ENCODE measurements at regions not wholly inside any gene's neighbourhood (a gene's known extent, or its start where the extent isn't known, plus 50 kb on each side); places are given as distances from the start of the nearest gene placed in this dataset.

GRCh38 chr7:115471891-115472290 lies 550.0 kb downstream of the MDFIC start:
- DNase-seq (ENCODE audit: low spot score), result no peak

GRCh38 chr7:115462301-115463015 lies 540.6 kb downstream of the MDFIC start:
- no peak for DNase-seq (ENCODE audit: low spot score)

- DNase-seq (ENCODE audit: low spot score), result no peak
Measured at GRCh38 chr7:115449689-115450088, 527.8 kb downstream of the MDFIC start.

GRCh38 chr7:115447495-115447894 lies 525.6 kb downstream of the MDFIC start:
- DNase-seq (ENCODE audit: low spot score), result no peak

GRCh38 chr7:115441033-115441432 lies 519.1 kb downstream of the MDFIC start:
- DNase-seq (ENCODE audit: low spot score), result no peak

GRCh38 chr7:115435178-115435577 lies 513.3 kb downstream of the MDFIC start:
- DNase-seq (ENCODE audit: low spot score), result no peak

- no peak for DNase-seq (ENCODE audit: low spot score)
Measured at GRCh38 chr7:115429918-115430317, 508.0 kb downstream of the MDFIC start.

GRCh38 chr7:115417662-115418061 lies 495.8 kb downstream of the MDFIC start:
- no peak for DNase-seq (ENCODE audit: low spot score)

GRCh38 chr7:115410972-115411686 lies 489.2 kb downstream of the MDFIC start:
- DNase-seq (ENCODE audit: low spot score), result no peak

GRCh38 chr7:115410434-115410820 lies 488.5 kb downstream of the MDFIC start:
- no peak for DNase-seq (ENCODE audit: low spot score)

GRCh38 chr7:115409682-115410433 lies 488.0 kb downstream of the MDFIC start:
- DNase-seq (ENCODE audit: low spot score), result no peak

- DNase-seq (ENCODE audit: low spot score), result no peak
Measured at GRCh38 chr7:115406219-115406618, 484.3 kb downstream of the MDFIC start.

GRCh38 chr7:115387137-115387536 lies 465.2 kb downstream of the MDFIC start:
- DNase-seq (ENCODE audit: low spot score), result no peak

GRCh38 chr7:115379321-115379720 lies 457.4 kb downstream of the MDFIC start:
- no peak for DNase-seq (ENCODE audit: low spot score)

GRCh38 chr7:115368998-115369397 lies 447.1 kb downstream of the MDFIC start:
- DNase-seq (ENCODE audit: low spot score), result no peak

- no peak for DNase-seq (ENCODE audit: low spot score)
Measured at GRCh38 chr7:115363916-115364315, 442.0 kb downstream of the MDFIC start.

- DNase-seq (ENCODE audit: low spot score), result no peak
Measured at GRCh38 chr7:115359955-115360354, 438.1 kb downstream of the MDFIC start.

- DNase-seq (ENCODE audit: low spot score), result no peak
Measured at GRCh38 chr7:115359119-115359518, 437.2 kb downstream of the MDFIC start.

GRCh38 chr7:115357703-115357999 lies 435.8 kb downstream of the MDFIC start:
- DNase-seq (ENCODE audit: low spot score), result no peak

- no peak for DNase-seq (ENCODE audit: low spot score)
Measured at GRCh38 chr7:115356999-115357702, 435.3 kb downstream of the MDFIC start.

- no peak for DNase-seq (ENCODE audit: low spot score)
Measured at GRCh38 chr7:115356139-115356746, 434.3 kb downstream of the MDFIC start.

- no peak for DNase-seq (ENCODE audit: low spot score)
Measured at GRCh38 chr7:115354925-115355324, 433.0 kb downstream of the MDFIC start.
